Endothelial cell of umbilical vein (primary cell): ENCODE measurements at regions not wholly inside any gene's neighbourhood (a gene's known extent, or its start where the extent isn't known, plus 50 kb on each side); places are given as distances from the start of the nearest gene placed in this dataset.

ENCODE experiments used
- BruUV-seq: library from RNA; stranded (reverse); fragments of 400-500 nt; replicated peaks from 2 replicates; lab custom pipeline; 2021; lab: Mats Ljungman, UMichigan
- CTCF ChIA-PET: fragments of 300-600, 350-600 bp; sonication (Branson Sonifier 250); formaldehyde crosslinking; loops from one replicate; lab custom pipeline; 2021; ENCODE audit warnings: antibody characterized with exemption, inconsistent platforms; lab: Charles Lee
- POLR2A ChIA-PET: fragments of 300-600, 350-600 bp; sonication (Branson Sonifier 250); formaldehyde crosslinking; loops from one replicate; lab custom pipeline; 2021; ENCODE audit warnings: antibody characterized with exemption, inconsistent platforms; lab: Charles Lee
- DNase-seq: peaks from one replicate; pipeline ENCODE4 v3.0.0-alpha.2; 2011; ENCODE audit warnings: low read depth, low spot score
- FAIRE-seq: peaks from 2 replicates; lab custom pipeline; 2011; peaks lifted over from hg19 to GRCh38; lab: Jason Lieb, UNC
- H2AFZ ChIP-seq: 2 replicates; pipeline ENCODE4 v1.6.0; 2012; ENCODE audit warnings: low read depth, low read length, control low read depth, inconsistent platforms
- H3K27ac ChIP-seq: 2 replicates; pipeline ENCODE4 v1.5.1; 2011; ENCODE audit warnings: low read depth, mild to moderate bottlenecking, control low read depth, low read length, moderate library complexity; ENCODE audit not compliant: insufficient read depth
- H3K27me3 ChIP-seq, 2 experiments: 2 replicates each; pipeline versions ENCODE4 v1.6.0 to v1.6.1; 2011; ENCODE audit warnings: low read length in 2 of 2, mixed read lengths in 1 of 2; ENCODE audit not compliant: control insufficient read depth in 2 of 2, insufficient read depth in 2 of 2
- H3K36me3 ChIP-seq, 2 experiments: 2 replicates in 1 of 2; 3 replicates in 1 of 2; pipeline ENCODE4 v1.5.1; 2011; ENCODE audit warnings: low read length in 2 of 2, mild to moderate bottlenecking in 1 of 2, moderate library complexity in 1 of 2; ENCODE audit not compliant: control insufficient read depth in 2 of 2, insufficient read depth in 2 of 2; ENCODE audit errors: extremely low read depth in 1 of 2
- H3K4me1 ChIP-seq: 3 replicates; pipeline ENCODE4 v1.5.1; 2011; ENCODE audit warnings: mild to moderate bottlenecking, low read length; ENCODE audit not compliant: control insufficient read depth, insufficient read depth; ENCODE audit errors: extremely low read depth
- H3K4me2 ChIP-seq: 2 replicates; pipeline ENCODE4 v1.6.1; 2011; ENCODE audit warnings: low read length, control low read depth, mixed read lengths; ENCODE audit not compliant: insufficient read depth
- H3K4me3 ChIP-seq, 3 experiments: fragments of 200-600 bp in 1 of 3; sonication (generic), shearing (Covaris generic) in 1 of 3; replicated peaks in 1 of 3; 2 replicates each; pipeline ENCODE4 v1.5.1; 2011 to 2016; ENCODE audit warnings: control low read depth in 3 of 3, low read length in 3 of 3, mild to moderate bottlenecking in 2 of 3, inconsistent platforms in 1 of 3, low read depth in 1 of 3, moderate library complexity in 1 of 3; ENCODE audit not compliant: insufficient read depth in 1 of 3
- H3K79me2 ChIP-seq: 2 replicates; pipeline ENCODE4 v1.6.0; 2012; ENCODE audit warnings: low read length, inconsistent platforms; ENCODE audit not compliant: control insufficient read depth, insufficient read depth
- H3K9ac ChIP-seq: replicated peaks from 2 replicates; pipeline ENCODE3; 2011; ENCODE audit warnings: low read length, control low read depth; ENCODE audit not compliant: insufficient read depth; ENCODE audit errors: extremely low read depth
- H3K9me1 ChIP-seq: replicated peaks from 3 replicates; pipeline ENCODE4 v1.6.0; 2011; ENCODE audit warnings: mild to moderate bottlenecking, low read length; ENCODE audit not compliant: control insufficient read depth, insufficient read depth; ENCODE audit errors: extremely low read depth
- H3K9me3 ChIP-seq: replicated peaks from 2 replicates; pipeline ENCODE4 v1.5.1; 2012; ENCODE audit warnings: low read length, inconsistent platforms; ENCODE audit not compliant: control insufficient read depth, insufficient read depth
- H4K20me1 ChIP-seq: replicated peaks from 2 replicates; pipeline ENCODE3; 2011; ENCODE audit warnings: mild to moderate bottlenecking, low read length; ENCODE audit not compliant: control insufficient read depth, insufficient read depth; ENCODE audit errors: extremely low read depth
- CTCF ChIP-seq, 2 donors: IDR thresholded peaks; 1 replicate in 1 of 2; 2 replicates in 1 of 2; pipeline ENCODE4 v1.5.1; 2011; ENCODE audit warnings: low read length in 2 of 2, mild to moderate bottlenecking in 2 of 2, moderate library complexity in 2 of 2, control low read depth in 1 of 2, inconsistent platforms in 1 of 2, low read depth in 1 of 2; ENCODE audit not compliant: insufficient read depth in 1 of 2; ENCODE audit errors: extremely low read depth in 1 of 2
- EZH2 ChIP-seq: IDR thresholded peaks from 2 replicates; pipeline ENCODE4 v1.6.1; 2012; ENCODE audit warnings: borderline replicate concordance, low read depth, mild to moderate bottlenecking, moderate library complexity, low read length, inconsistent platforms; ENCODE audit not compliant: severe bottlenecking
- FOS ChIP-seq: IDR thresholded peaks from 2 replicates; pipeline ENCODE4 v1.6.1; 2011; ENCODE audit warnings: mild to moderate bottlenecking, low read length, moderate library complexity, borderline replicate concordance; ENCODE audit not compliant: insufficient read depth
- GATA2 ChIP-seq: IDR thresholded peaks from 2 replicates; pipeline ENCODE4 v1.7.0; 2011; ENCODE audit warnings: low read depth, mild to moderate bottlenecking, moderate library complexity, mixed read lengths, low read length; ENCODE audit not compliant: insufficient read length, insufficient read depth
- JUN ChIP-seq: IDR thresholded peaks from 2 replicates; pipeline ENCODE4 v1.6.1; 2011; ENCODE audit warnings: borderline replicate concordance, low read depth; ENCODE audit not compliant: insufficient read length, insufficient read depth
- MAX ChIP-seq: IDR thresholded peaks from 2 replicates; pipeline ENCODE4 v1.6.1; 2011; ENCODE audit not compliant: insufficient read depth, insufficient read length
- MYC ChIP-seq: IDR thresholded peaks from one replicate; pipeline ENCODE4 v1.6.1; 2011; ENCODE audit warnings: mild to moderate bottlenecking, low read depth, low read length
- POLR2A ChIP-seq: IDR thresholded peaks from 2 replicates; pipeline ENCODE4 v1.6.1; 2012; ENCODE audit warnings: low read depth, mild to moderate bottlenecking, control low read depth, low read length
- POLR2AphosphoS5 ChIP-seq: IDR thresholded peaks from 2 replicates; pipeline ENCODE4 v1.6.1; 2012; ENCODE audit warnings: low read depth, mild to moderate bottlenecking, control low read depth, low read length, moderate library complexity; ENCODE audit not compliant: insufficient read depth
- dilution Hi-C: fragments of 300-500 bp; cut with MboI; formaldehyde crosslinking; loops from one replicate; pipeline ENCODE4 v1.15.0; 2019; ENCODE audit warnings: low sequenced_read_pairs; ENCODE audit not compliant: extremely low pct_ligation_motif_present
- intact Hi-C: fragments of 100-400 bp; cut with micrococcal nuclease; formaldehyde crosslinking; loops from one replicate; pipeline ENCODE4 v1.10.0; 2022

- FAIRE-seq, result no peak
- dilution Hi-C loops, result no loop called here
- no peak overlapping the region for H3K9ac ChIP-seq
Measured at GRCh38 chr2:104408266-104408665, 445.6 kb upstream of the POU3F3 start.

More at GRCh38 chr2:104408266-104408665, 445.6 kb upstream of the POU3F3 start:
- no peak overlapping the region for H3K27ac ChIP-seq
- no peak overlapping the region for H3K4me2 ChIP-seq
- intact Hi-C loops, result no loop called here
- CTCF ChIA-PET, result no interaction called here
- H4K20me1 ChIP-seq, result no peaks in the 10 kb centered on the region
- H3K4me3 ChIP-seq, result no peak overlapping the region
- H3K79me2 ChIP-seq, result no peaks in the 10 kb centered on the region
- H3K9me3 ChIP-seq, result no peaks in the 10 kb centered on the region
- H2AFZ ChIP-seq, result no peak overlapping the region
- DNase-seq, result no peak
- H3K4me1 ChIP-seq, result no peaks in the 10 kb centered on the region
- no TSS peak for BruUV-seq
- H3K9me1 ChIP-seq, result no peaks in the 10 kb centered on the region
- TF ChIP-seq POLR2AphosphoS5 (no peak), GATA2 (no peak), CTCF (IDR thresholded peaks at IDR 0.05; ENCODE audit: extremely low read depth in 1 of 2, insufficient read depth in 1 of 2, low read depth in 1 of 2, low read length in 2 of 2) (no peak), FOS (no peak), POLR2A (no peak), JUN (no peak), MAX (no peak), MYC (no peak), EZH2 (no peak)
- no peaks in the 10 kb centered on the region for H3K36me3 ChIP-seq
- POLR2A ChIA-PET, result no interaction called here
- no peaks in the 10 kb centered on the region for H3K27me3 ChIP-seq
